Fibroblast of lung (primary cell): ENCODE measurements at regions not wholly inside any gene's neighbourhood (a gene's known extent, or its start where the extent isn't known, plus 50 kb on each side); places are given as distances from the start of the nearest gene placed in this dataset.
A peak's percentile ranks its signal among the peaks of the same experiment; 100 is the strongest.

Source experiments
- DNase-seq, 2 donors: peaks; one replicate each; pipeline versions ENCODE4 v3.0.0 to v3.0.0-alpha.2; 2010; ENCODE audit warnings: low read depth in 2 of 2
- H2AFZ ChIP-seq: 2 replicates; pipeline ENCODE4 v1.5.1; 2012; ENCODE audit warnings: low read length, control low read depth, inconsistent platforms
- H3K27ac ChIP-seq: 2 replicates; pipeline ENCODE4 v1.5.1; 2011; ENCODE audit warnings: low read length, control low read depth; ENCODE audit not compliant: insufficient read depth
- H3K27me3 ChIP-seq: 2 replicates; pipeline ENCODE4 v1.5.1; 2011; ENCODE audit warnings: mild to moderate bottlenecking, low read length; ENCODE audit not compliant: control insufficient read depth, insufficient read depth
- H3K36me3 ChIP-seq: 2 replicates; pipeline ENCODE4 v1.5.1; 2011; ENCODE audit warnings: low read length; ENCODE audit not compliant: control insufficient read depth, insufficient read depth
- H3K4me1 ChIP-seq: 2 replicates; pipeline ENCODE4 v1.5.1; 2011; ENCODE audit warnings: low read length; ENCODE audit not compliant: control insufficient read depth, insufficient read depth; ENCODE audit errors: extremely low read depth
- H3K4me2 ChIP-seq: 2 replicates; pipeline ENCODE4 v1.5.1; 2011; ENCODE audit warnings: low read length, control low read depth; ENCODE audit not compliant: insufficient read depth; ENCODE audit errors: extremely low read depth
- H3K4me3 ChIP-seq, 4 experiments: fragments of 200-600 bp in 1 of 4; sonication (generic) in 1 of 4; replicated peaks in 1 of 4; 2 replicates each; pipeline ENCODE4 v1.5.1; 2011 to 2016; ENCODE audit warnings: low read length in 4 of 4, low read depth in 3 of 4, mild to moderate bottlenecking in 3 of 4, control low read depth in 2 of 4, inconsistent platforms in 1 of 4, mixed read lengths in 1 of 4; ENCODE audit not compliant: insufficient read depth in 1 of 4; ENCODE audit errors: control extremely low read depth in 1 of 4
- H3K79me2 ChIP-seq: 2 replicates; pipeline ENCODE4 v1.5.1; 2012; ENCODE audit warnings: mild to moderate bottlenecking, low read length, inconsistent platforms; ENCODE audit not compliant: control insufficient read depth, insufficient read depth
- H3K9ac ChIP-seq: 2 replicates; pipeline ENCODE4 v1.5.1; 2011; ENCODE audit warnings: mild to moderate bottlenecking, low read length, control low read depth; ENCODE audit not compliant: insufficient read depth
- H3K9me3 ChIP-seq: 2 replicates; pipeline ENCODE4 v1.5.1; 2012; ENCODE audit warnings: low read depth, low read length; ENCODE audit not compliant: control insufficient read depth, insufficient read depth
- H4K20me1 ChIP-seq: 2 replicates; pipeline ENCODE4 v1.5.1; 2011; ENCODE audit warnings: low read length; ENCODE audit not compliant: control insufficient read depth, insufficient read depth; ENCODE audit errors: extremely low read depth
- CTCF ChIP-seq, 2 donors: IDR thresholded peaks in 1 of 2; conservative IDR thresholded peaks in 1 of 2; 1 replicate in 1 of 2; 2 replicates in 1 of 2; pipeline ENCODE4 v1.5.1; 2011 to 2012; ENCODE audit warnings: low read length in 2 of 2, control low read depth in 1 of 2, inconsistent platforms in 1 of 2, low read depth in 1 of 2, mild to moderate bottlenecking in 1 of 2
- EZH2 ChIP-seq: IDR thresholded peaks from 2 replicates; pipeline ENCODE4 v1.5.1; 2012; ENCODE audit warnings: low read length, control low read depth, mild to moderate bottlenecking; ENCODE audit errors: missing control alignments

- H4K20me1 ChIP-seq: no peaks in the 10 kb centered on the region
- peaks cover 3% of the 10 kb centered on the region for H3K4me1 ChIP-seq
- no peaks in the 10 kb centered on the region for H3K36me3 ChIP-seq
- no peak overlapping the region for H3K4me2 ChIP-seq
- H3K27ac ChIP-seq: no peak overlapping the region
- H3K9me3 ChIP-seq: no peaks in the 10 kb centered on the region
- H3K9ac ChIP-seq: no peak overlapping the region
- TF ChIP-seq CTCF (conservative IDR thresholded peaks at IDR 0.05 in 1 of 2, IDR thresholded peaks at IDR 0.05 in 1 of 2; ENCODE audit: low read depth in 1 of 2, low read length in 2 of 2) (no peak), EZH2 (no peak)
- H3K4me3 ChIP-seq: no peak overlapping the region
- no peaks in the 10 kb centered on the region for H3K27me3 ChIP-seq
- H3K79me2 ChIP-seq: no peaks in the 10 kb centered on the region
- DNase-seq: peak; percentile 76 to 80
- no peak overlapping the region for H2AFZ ChIP-seq
Measured at GRCh38 chr12:124636138-124636978, 68.9 kb upstream of the NCOR2 start.

GRCh38 chr12:124635316-124635715, 67.9 kb upstream of the NCOR2 start:
- no peaks in the 10 kb centered on the region for H3K36me3 ChIP-seq
- H4K20me1 ChIP-seq: no peaks in the 10 kb centered on the region
- H3K27me3 ChIP-seq: no peaks in the 10 kb centered on the region
- no peaks in the 10 kb centered on the region for H3K9me3 ChIP-seq
- peaks cover 3% of the 10 kb centered on the region for H3K4me1 ChIP-seq
- no peak overlapping the region for H3K4me2 ChIP-seq
- no peak overlapping the region for H3K4me3 ChIP-seq
- H3K79me2 ChIP-seq: no peaks in the 10 kb centered on the region
- H3K27ac ChIP-seq: no peak overlapping the region
- no peak for DNase-seq
- H3K9ac ChIP-seq: no peak overlapping the region
- TF ChIP-seq CTCF (conservative IDR thresholded peaks at IDR 0.05 in 1 of 2, IDR thresholded peaks at IDR 0.05 in 1 of 2; ENCODE audit: low read depth in 1 of 2, low read length in 2 of 2): no peak
- TF ChIP-seq EZH2: no peak
- no peak overlapping the region for H2AFZ ChIP-seq

DNA sequence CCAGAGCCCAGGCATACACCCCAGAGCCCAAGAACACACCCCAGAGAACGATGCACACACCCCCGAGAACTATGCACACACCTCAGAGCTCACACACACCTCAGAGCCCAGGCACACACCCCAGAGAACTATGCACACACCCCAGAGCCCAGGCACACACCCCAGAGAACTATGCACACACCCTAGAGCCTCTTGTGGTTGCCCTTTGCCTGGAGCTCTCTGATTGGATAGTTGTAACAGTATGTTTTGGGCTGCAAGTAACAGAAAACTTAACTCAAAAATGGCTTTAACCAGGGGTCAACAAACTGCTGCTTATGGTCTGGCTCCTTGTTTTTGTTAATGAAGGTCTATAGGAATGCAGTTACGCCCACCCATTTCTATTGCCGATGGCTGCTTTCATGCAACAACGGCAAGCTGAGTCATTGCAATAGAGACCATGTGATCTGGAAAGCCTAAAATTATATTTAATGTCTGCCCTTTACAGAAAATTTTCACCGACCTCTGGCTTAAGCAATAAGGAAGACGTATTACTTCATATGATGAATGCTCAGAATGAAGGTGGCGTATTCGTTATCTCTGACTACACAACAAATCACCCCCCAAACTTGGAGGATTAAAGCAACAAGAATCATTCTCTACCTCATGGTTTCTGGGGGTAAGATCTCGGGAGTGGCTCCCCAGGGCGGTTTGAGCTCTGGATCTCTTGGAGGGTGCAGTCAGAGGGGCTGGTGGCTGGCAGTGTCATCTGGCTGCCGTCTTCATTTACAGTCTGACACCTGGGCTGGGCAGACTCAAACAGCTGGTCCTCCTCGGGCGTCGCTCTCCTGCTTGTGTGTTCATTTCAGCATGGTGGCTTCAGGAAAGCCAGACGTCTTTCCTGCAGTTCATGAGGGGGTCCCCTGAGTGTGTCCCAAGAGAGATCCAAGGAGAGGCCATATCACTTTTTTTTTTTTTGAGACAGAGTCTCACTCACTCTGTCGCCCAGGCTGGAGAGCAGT, 66.3 kb upstream of the NCOR2 start:
- H4K20me1 ChIP-seq: no peaks in the 10 kb centered on the region
- no peak overlapping the region for H3K9ac ChIP-seq
- H3K4me1 ChIP-seq: peaks cover 3% of the 10 kb centered on the region
- no peaks in the 10 kb centered on the region for H3K27me3 ChIP-seq
- no peaks in the 10 kb centered on the region for H3K36me3 ChIP-seq
- H3K4me2 ChIP-seq: peak overlapping the region; percentile 15
- H3K4me3 ChIP-seq: no peak overlapping the region
- TF ChIP-seq CTCF (conservative IDR thresholded peaks at IDR 0.05 in 1 of 2, IDR thresholded peaks at IDR 0.05 in 1 of 2; ENCODE audit: low read depth in 1 of 2, low read length in 2 of 2) (no peak), EZH2 (no peak)
- no peaks in the 10 kb centered on the region for H3K79me2 ChIP-seq
- H3K9me3 ChIP-seq: no peaks in the 10 kb centered on the region
- H2AFZ ChIP-seq: no peak overlapping the region
- DNase-seq: peak; percentile 66 to 82
- no peak overlapping the region for H3K27ac ChIP-seq
